ENCODE measurements at regions not wholly inside any gene's neighbourhood (a gene's known extent, or its start where the extent isn't known, plus 50 kb on each side); places are given as distances from the start of the nearest gene placed in this dataset.

DNA sequence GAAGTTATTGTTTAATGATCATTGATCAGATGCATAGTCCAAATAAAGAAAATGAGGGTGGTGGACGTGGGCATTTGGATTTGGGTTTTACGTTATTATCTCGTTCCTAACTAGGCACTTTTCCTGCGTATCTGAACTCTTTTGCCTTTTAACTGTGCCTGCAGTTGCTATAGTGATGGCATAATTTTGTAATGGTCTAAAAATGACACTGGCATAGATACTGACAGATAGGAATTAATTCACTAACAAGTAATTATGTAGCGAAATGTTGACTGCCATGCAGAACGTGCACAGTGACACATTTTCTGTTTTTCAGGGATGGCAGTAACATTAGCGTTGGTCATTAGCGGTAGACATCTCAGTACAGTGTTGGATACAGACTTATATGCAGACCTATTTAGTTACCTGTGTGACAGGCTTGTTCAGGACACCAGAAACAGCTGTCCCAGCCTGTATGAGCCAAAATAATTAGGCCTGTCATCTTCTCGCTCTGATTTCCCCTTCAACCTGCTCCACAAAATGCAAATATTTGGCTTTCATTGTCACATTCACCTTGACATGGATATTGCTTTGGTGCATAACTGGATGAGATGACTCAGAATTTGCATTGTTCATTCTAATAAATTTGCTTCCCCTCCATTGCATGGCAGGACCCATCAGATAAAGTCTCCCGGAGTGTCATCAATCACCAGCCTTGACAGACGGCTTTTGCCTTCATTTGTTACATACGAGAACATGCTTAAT, 413.3 kb upstream of the IRX1 start:
- TF ChIP-seq, protein P1, sequence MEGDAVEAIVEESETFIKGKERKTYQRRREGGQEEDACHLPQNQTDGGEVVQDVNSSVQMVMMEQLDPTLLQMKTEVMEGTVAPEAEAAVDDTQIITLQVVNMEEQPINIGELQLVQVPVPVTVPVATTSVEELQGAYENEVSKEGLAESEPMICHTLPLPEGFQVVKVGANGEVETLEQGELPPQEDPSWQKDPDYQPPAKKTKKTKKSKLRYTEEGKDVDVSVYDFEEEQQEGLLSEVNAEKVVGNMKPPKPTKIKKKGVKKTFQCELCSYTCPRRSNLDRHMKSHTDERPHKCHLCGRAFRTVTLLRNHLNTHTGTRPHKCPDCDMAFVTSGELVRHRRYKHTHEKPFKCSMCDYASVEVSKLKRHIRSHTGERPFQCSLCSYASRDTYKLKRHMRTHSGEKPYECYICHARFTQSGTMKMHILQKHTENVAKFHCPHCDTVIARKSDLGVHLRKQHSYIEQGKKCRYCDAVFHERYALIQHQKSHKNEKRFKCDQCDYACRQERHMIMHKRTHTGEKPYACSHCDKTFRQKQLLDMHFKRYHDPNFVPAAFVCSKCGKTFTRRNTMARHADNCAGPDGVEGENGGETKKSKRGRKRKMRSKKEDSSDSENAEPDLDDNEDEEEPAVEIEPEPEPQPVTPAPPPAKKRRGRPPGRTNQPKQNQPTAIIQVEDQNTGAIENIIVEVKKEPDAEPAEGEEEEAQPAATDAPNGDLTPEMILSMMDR (conservative IDR thresholded peaks at IDR 0.05 in 1 of 2, IDR thresholded peaks at IDR 0.05 in 1 of 2; ENCODE audit: low read depth in 1 of 2, low read length in 2 of 2), result no peak
- TF ChIP-seq EZH2 (IDR thresholded peaks at IDR 0.05; ENCODE audit: low read length, missing control alignments), result no peak
